Peyer's patch (tissue), 4 donors: ENCODE measurements at regions not wholly inside any gene's neighbourhood (a gene's known extent, or its start where the extent isn't known, plus 50 kb on each side); places are given as distances from the start of the nearest gene placed in this dataset.

ENCODE experiments used
- DNase-seq, 3 donors: peaks; one replicate each; pipeline ENCODE4 v3.0.0-alpha.2; 2017 to 2019
- H3K27ac ChIP-seq, 4 donors: fragments of 200-600 bp; sonication (generic); one replicate each; pipeline ENCODE4 v1.5.1; 2016 to 2019
- H3K27me3 ChIP-seq, 2 donors: fragments of 200-600 bp; sonication (generic); one replicate each; pipeline ENCODE4 v1.5.1; 2019
- H3K36me3 ChIP-seq, 3 donors: fragments of 200-600 bp; sonication (generic); one replicate each; pipeline ENCODE4 v1.5.1; 2016 to 2019
- H3K4me1 ChIP-seq, 4 donors: fragments of 200-600 bp; sonication (generic); one replicate each; pipeline ENCODE4 v1.5.1; 2016 to 2019
- H3K4me3 ChIP-seq, 4 donors: fragments of 200-600 bp; sonication (generic); 1 replicate in 3 of 4; 2 replicates in 1 of 4; pipeline ENCODE4 v1.5.1; 2016 to 2019; ENCODE audit warnings: mild to moderate bottlenecking in 1 of 4
- H3K9me3 ChIP-seq, 4 donors: fragments of 200-600 bp; sonication (generic); one replicate each; pipeline ENCODE4 v1.5.1; 2016 to 2019; ENCODE audit warnings: mild to moderate bottlenecking in 1 of 4
- POLR2A ChIP-seq, 2 donors: fragments of 450-650 bp; IDR thresholded peaks; one replicate each; pipeline ENCODE4 v1.5.1; 2017; ENCODE audit warnings: antibody characterized with exemption in 2 of 2, mild to moderate bottlenecking in 2 of 2, moderate library complexity in 2 of 2
- TF ChIP-seq, protein P1 (sequence below), 6 experiments: fragments of 450-650 bp in 4 of 6; fragments of 200-600 bp in 2 of 6; sonication (generic) in 1 of 6; IDR thresholded peaks; one replicate each; pipeline ENCODE4 v1.5.1; 2017 to 2019; ENCODE audit warnings: antibody characterized with exemption in 6 of 6, mild to moderate bottlenecking in 3 of 6, moderate library complexity in 1 of 6

DNA sequence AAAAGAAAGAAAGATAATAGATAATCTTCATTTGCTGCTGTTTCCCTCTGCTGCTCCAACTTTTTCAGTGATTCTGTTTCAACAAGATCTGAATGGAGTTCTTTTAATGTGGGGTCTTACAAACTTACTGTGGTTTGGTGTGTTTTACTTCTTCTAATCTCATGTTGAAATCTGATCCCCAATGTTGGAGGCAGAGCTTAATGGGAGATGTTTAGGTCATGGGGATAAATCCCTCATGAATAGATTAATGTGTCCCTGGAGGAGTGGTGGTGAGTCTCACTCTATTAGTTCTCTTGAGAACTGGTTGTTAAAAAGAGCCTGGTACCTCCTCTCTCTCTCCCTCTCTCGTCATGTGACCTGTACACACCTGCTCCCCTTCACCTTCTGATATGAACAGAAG lies 442.4 kb downstream of the EPHA4 start:
- H3K9me3 ChIP-seq = no peaks in the 10 kb centered on the region
- H3K4me3 ChIP-seq = no peak overlapping the region
- H3K4me1 ChIP-seq = no peaks in the 10 kb centered on the region
- no peaks in the 10 kb centered on the region for H3K27me3 ChIP-seq
- H3K27ac ChIP-seq = no peak overlapping the region
- DNase-seq = no peak
- TF ChIP-seq, protein P1, sequence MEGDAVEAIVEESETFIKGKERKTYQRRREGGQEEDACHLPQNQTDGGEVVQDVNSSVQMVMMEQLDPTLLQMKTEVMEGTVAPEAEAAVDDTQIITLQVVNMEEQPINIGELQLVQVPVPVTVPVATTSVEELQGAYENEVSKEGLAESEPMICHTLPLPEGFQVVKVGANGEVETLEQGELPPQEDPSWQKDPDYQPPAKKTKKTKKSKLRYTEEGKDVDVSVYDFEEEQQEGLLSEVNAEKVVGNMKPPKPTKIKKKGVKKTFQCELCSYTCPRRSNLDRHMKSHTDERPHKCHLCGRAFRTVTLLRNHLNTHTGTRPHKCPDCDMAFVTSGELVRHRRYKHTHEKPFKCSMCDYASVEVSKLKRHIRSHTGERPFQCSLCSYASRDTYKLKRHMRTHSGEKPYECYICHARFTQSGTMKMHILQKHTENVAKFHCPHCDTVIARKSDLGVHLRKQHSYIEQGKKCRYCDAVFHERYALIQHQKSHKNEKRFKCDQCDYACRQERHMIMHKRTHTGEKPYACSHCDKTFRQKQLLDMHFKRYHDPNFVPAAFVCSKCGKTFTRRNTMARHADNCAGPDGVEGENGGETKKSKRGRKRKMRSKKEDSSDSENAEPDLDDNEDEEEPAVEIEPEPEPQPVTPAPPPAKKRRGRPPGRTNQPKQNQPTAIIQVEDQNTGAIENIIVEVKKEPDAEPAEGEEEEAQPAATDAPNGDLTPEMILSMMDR (IDR thresholded peaks at IDR 0.05) = no peak
- TF ChIP-seq POLR2A (IDR thresholded peaks at IDR 0.05) = no peak
- H3K36me3 ChIP-seq = no peaks in the 10 kb centered on the region

DNA sequence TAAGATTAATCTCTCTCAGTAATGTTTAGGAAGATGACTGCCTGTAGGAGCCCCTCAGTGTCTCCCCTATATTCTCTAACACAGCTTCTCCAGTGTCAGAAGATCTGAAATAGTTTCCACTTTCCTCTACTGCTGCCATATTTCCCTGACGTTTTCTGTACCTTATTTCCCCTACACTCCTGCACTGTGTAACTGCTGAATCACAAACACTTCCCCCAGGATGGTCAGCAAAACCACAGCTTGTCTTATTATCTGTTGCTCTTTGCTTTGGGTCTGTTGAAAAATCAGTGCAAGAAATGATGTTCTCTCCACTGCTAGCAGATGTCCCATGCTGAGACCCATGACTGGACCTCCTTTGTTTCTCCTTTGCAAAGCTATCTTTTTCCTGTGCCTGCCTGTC lies 441.7 kb downstream of the EPHA4 start:
- no peaks in the 10 kb centered on the region for H3K36me3 ChIP-seq
- TF ChIP-seq, protein P1 (IDR thresholded peaks at IDR 0.05) = no peak
- no peak for TF ChIP-seq POLR2A (IDR thresholded peaks at IDR 0.05)
- no peaks in the 10 kb centered on the region for H3K4me1 ChIP-seq
- no peak for DNase-seq
- no peaks in the 10 kb centered on the region for H3K9me3 ChIP-seq
- no peak overlapping the region for H3K27ac ChIP-seq
- H3K4me3 ChIP-seq = no peak overlapping the region
- no peaks in the 10 kb centered on the region for H3K27me3 ChIP-seq

DNA sequence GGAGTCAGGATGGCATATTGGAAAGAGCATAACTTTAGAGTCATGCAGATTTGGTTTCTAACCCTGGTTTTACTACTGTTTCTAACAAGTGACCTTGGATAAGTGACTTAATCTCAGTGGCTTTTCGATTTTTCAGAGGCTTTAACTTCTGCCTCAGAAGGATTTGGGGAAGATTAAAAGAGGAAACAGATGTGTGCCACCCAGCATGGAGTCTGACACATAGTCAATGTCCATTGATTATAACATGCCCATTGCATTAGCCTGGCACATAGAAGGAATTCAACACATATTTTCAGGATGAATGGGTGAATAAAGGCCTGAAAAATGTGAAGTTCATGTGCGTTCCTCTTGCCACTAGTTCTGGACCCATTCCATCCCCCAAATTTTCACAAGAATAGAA lies 438.2 kb downstream of the EPHA4 start:
- TF ChIP-seq POLR2A (IDR thresholded peaks at IDR 0.05) = no peak
- TF ChIP-seq, protein P1 (IDR thresholded peaks at IDR 0.05) = no peak
- Histone ChIP-seq H3K27ac (no peak overlapping the region), H3K27me3 (no peaks in the 10 kb centered on the region), H3K36me3 (no peaks in the 10 kb centered on the region), H3K9me3 (no peaks in the 10 kb centered on the region), H3K4me1 (no peaks in the 10 kb centered on the region), H3K4me3 (no peak overlapping the region)
- no peak for DNase-seq

DNA sequence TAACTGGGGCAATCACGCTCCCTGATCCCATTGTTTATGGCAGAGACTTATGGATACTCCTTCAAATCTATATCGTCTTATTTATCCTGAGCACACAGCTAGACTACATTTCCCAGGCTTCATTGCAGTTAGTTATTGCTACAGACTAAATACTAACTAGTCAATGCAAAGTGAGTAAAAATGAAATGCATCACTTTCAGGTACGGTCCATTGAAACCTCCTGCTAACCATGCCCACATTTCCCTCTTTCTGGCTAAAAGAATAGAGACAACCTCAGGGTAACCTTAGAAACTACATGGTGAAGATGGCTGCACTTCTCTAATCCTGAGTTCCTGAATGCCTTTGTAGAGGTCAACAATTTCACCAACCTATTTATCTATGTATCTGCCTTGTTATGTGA lies 437.4 kb downstream of the EPHA4 start:
- Histone ChIP-seq H3K27ac (no peak overlapping the region), H3K4me3 (no peak overlapping the region), H3K4me1 (no peaks in the 10 kb centered on the region), H3K9me3 (no peaks in the 10 kb centered on the region), H3K36me3 (no peaks in the 10 kb centered on the region), H3K27me3 (no peaks in the 10 kb centered on the region)
- TF ChIP-seq, protein P1 (IDR thresholded peaks at IDR 0.05) = no peak
- no peak for TF ChIP-seq POLR2A (IDR thresholded peaks at IDR 0.05)
- DNase-seq = no peak

DNA sequence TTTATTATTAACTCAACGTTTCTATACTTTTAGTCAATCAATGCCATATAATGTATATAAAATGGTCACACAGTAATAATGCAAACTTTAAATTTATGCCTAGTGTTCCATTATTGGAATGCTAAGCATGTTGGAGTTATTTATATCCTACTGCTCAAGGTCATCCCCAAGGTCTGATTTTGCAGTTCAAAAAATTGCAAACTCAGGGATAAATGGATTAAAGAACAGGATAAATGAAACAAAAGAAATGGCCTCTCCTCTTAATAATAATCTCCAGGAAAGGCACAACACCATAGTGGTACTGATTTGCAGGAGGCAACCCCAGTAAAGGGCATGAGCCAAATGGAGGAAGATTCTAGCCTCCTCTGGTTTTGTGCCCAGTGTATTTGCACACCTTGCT lies 436.4 kb downstream of the EPHA4 start:
- DNase-seq = no peak
- TF ChIP-seq, protein P1 (IDR thresholded peaks at IDR 0.05) = no peak
- TF ChIP-seq POLR2A (IDR thresholded peaks at IDR 0.05) = no peak
- Histone ChIP-seq H3K27ac (no peak overlapping the region), H3K36me3 (no peaks in the 10 kb centered on the region), H3K27me3 (no peaks in the 10 kb centered on the region), H3K4me3 (no peak overlapping the region), H3K4me1 (no peaks in the 10 kb centered on the region), H3K9me3 (no peaks in the 10 kb centered on the region)

DNA sequence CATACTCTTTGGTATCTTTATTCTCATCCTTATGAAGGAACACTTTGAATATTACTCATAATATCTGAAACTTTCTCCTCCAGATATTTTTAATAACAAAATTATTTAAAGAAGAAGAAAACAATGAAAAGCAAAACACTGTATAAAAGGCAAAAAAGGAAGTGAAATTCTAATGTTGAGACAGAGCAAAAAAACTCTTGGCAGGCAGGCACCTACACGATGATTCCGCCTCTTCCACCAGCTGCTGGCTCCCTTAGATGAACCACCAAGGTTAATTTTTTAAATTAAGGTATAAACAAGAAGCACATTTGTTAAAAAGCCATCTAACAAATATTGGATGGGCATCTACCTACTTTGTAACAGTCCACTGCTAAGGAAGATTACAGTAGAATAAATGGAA lies 434.7 kb downstream of the EPHA4 start:
- no peak for TF ChIP-seq POLR2A (IDR thresholded peaks at IDR 0.05)
- Histone ChIP-seq H3K4me1 (no peaks in the 10 kb centered on the region), H3K27me3 (no peaks in the 10 kb centered on the region), H3K4me3 (no peak overlapping the region), H3K9me3 (no peaks in the 10 kb centered on the region), H3K27ac (no peak overlapping the region), H3K36me3 (no peaks in the 10 kb centered on the region)
- DNase-seq = no peak
